T-helper 2 cell treated with Interferon-gamma antibody and Interleukin-4, amounts not matched to agents 5 μg/mL and 100 μg/mL, for 36 hours (primary cell): ENCODE measurements at regions not wholly inside any gene's neighbourhood (a gene's known extent, or its start where the extent isn't known, plus 50 kb on each side); places are given as distances from the start of the nearest gene placed in this dataset.

Experiments used
- DNase-seq: peaks from one replicate; pipeline ENCODE4 v3.0.0; 2021; ENCODE audit warnings: low spot score
- H3K27ac Mint-ChIP-seq: one replicate; pipeline ENCODE4 v1.8.0; 2021; ENCODE audit warnings: mild to moderate bottlenecking, mixed read lengths
- H3K27me3 Mint-ChIP-seq: one replicate; pipeline ENCODE4 v1.8.0; 2021; ENCODE audit warnings: low read depth, mixed read lengths
- H3K36me3 Mint-ChIP-seq: one replicate; pipeline ENCODE4 v1.8.0; 2021; ENCODE audit warnings: low read depth, mixed read lengths
- H3K4me1 Mint-ChIP-seq: one replicate; pipeline ENCODE4 v1.8.0; 2021; ENCODE audit warnings: low read depth, mixed read lengths
- H3K4me3 Mint-ChIP-seq: one replicate; pipeline ENCODE4 v1.8.0; 2022; ENCODE audit warnings: mild to moderate bottlenecking, moderate library complexity, mixed read lengths
- H3K9me3 Mint-ChIP-seq: one replicate; pipeline ENCODE4 v1.8.0; 2021; ENCODE audit warnings: mixed read lengths

GRCh38 chr11:19595840-19596751 lies 116.5 kb upstream of the NAV2 start:
- Mint-ChIP-seq H3K4me1 (no peaks in the 10 kb centered on the region), H3K36me3 (no peaks in the 10 kb centered on the region), H3K4me3 (no peak overlapping the region), H3K27me3 (no peaks in the 10 kb centered on the region), H3K9me3 (no peaks in the 10 kb centered on the region), H3K27ac (no peak overlapping the region)
- DNase-seq, result no peak

GRCh38 chr11:19595499-19595839 lies 117.2 kb upstream of the NAV2 start:
- H3K36me3 Mint-ChIP-seq, result no peaks in the 10 kb centered on the region
- no peaks in the 10 kb centered on the region for H3K27me3 Mint-ChIP-seq
- no peak overlapping the region for H3K4me3 Mint-ChIP-seq
- no peaks in the 10 kb centered on the region for H3K4me1 Mint-ChIP-seq
- DNase-seq, result no peak
- H3K9me3 Mint-ChIP-seq, result no peaks in the 10 kb centered on the region
- H3K27ac Mint-ChIP-seq, result no peak overlapping the region

GRCh38 chr11:19594326-19594725 lies 118.3 kb upstream of the NAV2 start:
- no peaks in the 10 kb centered on the region for H3K4me1 Mint-ChIP-seq
- H3K27me3 Mint-ChIP-seq, result no peaks in the 10 kb centered on the region
- no peak overlapping the region for H3K4me3 Mint-ChIP-seq
- H3K36me3 Mint-ChIP-seq, result no peaks in the 10 kb centered on the region
- H3K27ac Mint-ChIP-seq, result no peak overlapping the region
- H3K9me3 Mint-ChIP-seq, result no peaks in the 10 kb centered on the region
- DNase-seq, result no peak

- Mint-ChIP-seq H3K27ac (no peak overlapping the region), H3K4me1 (no peaks in the 10 kb centered on the region), H3K27me3 (no peaks in the 10 kb centered on the region), H3K9me3 (no peaks in the 10 kb centered on the region), H3K36me3 (no peaks in the 10 kb centered on the region), H3K4me3 (no peak overlapping the region)
- no peak for DNase-seq
Observed at GRCh38 chr11:19592842-19593241, 119.8 kb upstream of the NAV2 start.

GRCh38 chr11:19589567-19590260 lies 122.9 kb upstream of the NAV2 start:
- no peaks in the 10 kb centered on the region for H3K36me3 Mint-ChIP-seq
- no peak for DNase-seq
- H3K4me3 Mint-ChIP-seq, result no peak overlapping the region
- no peaks in the 10 kb centered on the region for H3K27me3 Mint-ChIP-seq
- no peaks in the 10 kb centered on the region for H3K4me1 Mint-ChIP-seq
- H3K9me3 Mint-ChIP-seq, result no peaks in the 10 kb centered on the region
- H3K27ac Mint-ChIP-seq, result no peak overlapping the region

GRCh38 chr11:19587979-19588378 lies 124.7 kb upstream of the NAV2 start:
- H3K36me3 Mint-ChIP-seq, result no peaks in the 10 kb centered on the region
- no peaks in the 10 kb centered on the region for H3K27me3 Mint-ChIP-seq
- no peaks in the 10 kb centered on the region for H3K4me1 Mint-ChIP-seq
- H3K27ac Mint-ChIP-seq, result no peak overlapping the region
- no peaks in the 10 kb centered on the region for H3K9me3 Mint-ChIP-seq
- no peak overlapping the region for H3K4me3 Mint-ChIP-seq
- no peak for DNase-seq

- Mint-ChIP-seq H3K27ac (no peak overlapping the region), H3K27me3 (no peaks in the 10 kb centered on the region), H3K4me3 (no peak overlapping the region)
Observed at GRCh38 chr11:19580646-19581045, 132.0 kb upstream of the NAV2 start.

GRCh38 chr11:19579957-19580356 lies 132.7 kb upstream of the NAV2 start:
- no peaks in the 10 kb centered on the region for H3K27me3 Mint-ChIP-seq
- H3K4me3 Mint-ChIP-seq, result no peak overlapping the region
- no peak for DNase-seq

More at GRCh38 chr11:19580646-19581045, 132.0 kb upstream of the NAV2 start:
- Mint-ChIP-seq H3K9me3 (no peaks in the 10 kb centered on the region), H3K4me1 (no peaks in the 10 kb centered on the region), H3K36me3 (no peaks in the 10 kb centered on the region)
- DNase-seq, result no peak

GRCh38 chr11:19578871-19579270 lies 133.8 kb upstream of the NAV2 start:
- Mint-ChIP-seq H3K4me3 (no peak overlapping the region), H3K9me3 (no peaks in the 10 kb centered on the region), H3K4me1 (no peaks in the 10 kb centered on the region), H3K27ac (no peak overlapping the region), H3K36me3 (no peaks in the 10 kb centered on the region), H3K27me3 (no peaks in the 10 kb centered on the region)
- DNase-seq, result no peak

More at GRCh38 chr11:19579957-19580356, 132.7 kb upstream of the NAV2 start:
- Mint-ChIP-seq H3K4me1 (no peaks in the 10 kb centered on the region), H3K27ac (no peak overlapping the region), H3K36me3 (no peaks in the 10 kb centered on the region), H3K9me3 (no peaks in the 10 kb centered on the region)

GRCh38 chr11:19577976-19578619 lies 134.5 kb upstream of the NAV2 start:
- no peak overlapping the region for H3K27ac Mint-ChIP-seq
- no peaks in the 10 kb centered on the region for H3K27me3 Mint-ChIP-seq
- no peaks in the 10 kb centered on the region for H3K36me3 Mint-ChIP-seq
- no peaks in the 10 kb centered on the region for H3K9me3 Mint-ChIP-seq
- H3K4me1 Mint-ChIP-seq, result no peaks in the 10 kb centered on the region
- no peak overlapping the region for H3K4me3 Mint-ChIP-seq
- no peak for DNase-seq

- Mint-ChIP-seq H3K27ac (no peak overlapping the region), H3K9me3 (no peaks in the 10 kb centered on the region), H3K4me1 (no peaks in the 10 kb centered on the region), H3K27me3 (no peaks in the 10 kb centered on the region), H3K4me3 (no peak overlapping the region), H3K36me3 (no peaks in the 10 kb centered on the region)
- DNase-seq, result no peak
Observed at GRCh38 chr11:19577391-19577975, 135.2 kb upstream of the NAV2 start.

- no peaks in the 10 kb centered on the region for H3K36me3 Mint-ChIP-seq
- H3K27ac Mint-ChIP-seq, result no peak overlapping the region
- H3K4me3 Mint-ChIP-seq, result no peak overlapping the region
- H3K4me1 Mint-ChIP-seq, result no peaks in the 10 kb centered on the region
- no peak for DNase-seq
- H3K27me3 Mint-ChIP-seq, result no peaks in the 10 kb centered on the region
- no peaks in the 10 kb centered on the region for H3K9me3 Mint-ChIP-seq
Observed at GRCh38 chr11:19576903-19577302, 135.7 kb upstream of the NAV2 start.

- Mint-ChIP-seq H3K27me3 (peaks cover under 1% of the 10 kb centered on the region), H3K9me3 (no peaks in the 10 kb centered on the region), H3K4me1 (no peaks in the 10 kb centered on the region), H3K27ac (no peak overlapping the region), H3K36me3 (no peaks in the 10 kb centered on the region), H3K4me3 (no peak overlapping the region)
- DNase-seq, result no peak
Observed at GRCh38 chr11:19576054-19576453, 136.6 kb upstream of the NAV2 start.

GRCh38 chr11:19574916-19575315 lies 137.7 kb upstream of the NAV2 start:
- no peak overlapping the region for H3K4me3 Mint-ChIP-seq
- peaks cover 2% of the 10 kb centered on the region for H3K27me3 Mint-ChIP-seq
- H3K9me3 Mint-ChIP-seq, result no peaks in the 10 kb centered on the region
- DNase-seq, result no peak
- H3K36me3 Mint-ChIP-seq, result no peaks in the 10 kb centered on the region
- no peaks in the 10 kb centered on the region for H3K4me1 Mint-ChIP-seq
- H3K27ac Mint-ChIP-seq, result no peak overlapping the region
